Stimulated activated naive CD4-positive, alpha-beta T cell treated with Interleukin-2 at 50 U/mL for 16 hours (primary cell): ENCODE measurements at regions not wholly inside any gene's neighbourhood (a gene's known extent, or its start where the extent isn't known, plus 50 kb on each side); places are given as distances from the start of the nearest gene placed in this dataset.
"Not testable (repeated sequence)": the region's sequence is repeated elsewhere in the genome, so short reads cannot be mapped to it uniquely, and the experiment has no call there.

Experiments
- DNase-seq: peaks from one replicate; lab custom pipeline; 2025; lab: John Stamatoyannopoulos, UW

DNA sequence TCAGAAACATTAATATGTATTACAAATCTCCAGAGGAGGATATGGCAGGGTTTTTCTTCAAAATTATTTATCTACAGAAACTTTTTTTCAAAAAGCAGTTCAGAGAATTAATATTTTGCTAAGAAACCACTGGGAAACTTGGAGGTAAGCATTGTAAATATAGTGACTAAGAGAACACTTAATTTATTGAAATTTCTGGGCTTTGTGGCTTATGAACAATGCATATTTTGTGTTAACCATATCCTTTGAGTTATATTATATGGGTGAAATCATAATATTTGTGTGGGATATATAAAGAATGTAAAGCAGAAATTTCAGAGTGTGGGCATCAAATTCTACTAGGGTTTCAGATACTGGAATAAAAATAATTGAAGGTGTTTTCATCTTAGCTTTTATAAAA, 1059.2 kb downstream of the ZPLD1 start:
- no peak for DNase-seq

DNA sequence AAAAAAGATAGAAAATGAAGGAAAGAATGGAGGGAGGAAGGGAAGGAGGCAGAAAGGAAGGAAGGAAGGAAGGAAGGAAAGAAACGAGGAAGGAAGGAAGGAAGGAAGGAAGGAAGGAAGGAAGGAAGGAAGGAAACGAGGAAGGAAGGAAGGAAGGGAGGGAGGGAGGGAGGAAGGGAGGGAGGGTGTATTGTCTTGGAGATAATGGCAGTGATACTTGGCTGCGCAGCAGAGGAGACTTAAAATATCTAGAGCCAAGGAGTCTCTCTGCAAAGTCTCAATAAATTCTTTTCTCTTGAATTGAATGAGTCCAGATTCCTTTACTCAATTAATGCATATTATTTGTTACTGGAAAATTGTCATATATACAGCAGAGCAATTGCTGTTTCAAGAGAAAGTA, 1059.7 kb downstream of the ZPLD1 start:
- DNase-seq, result no peak

DNA sequence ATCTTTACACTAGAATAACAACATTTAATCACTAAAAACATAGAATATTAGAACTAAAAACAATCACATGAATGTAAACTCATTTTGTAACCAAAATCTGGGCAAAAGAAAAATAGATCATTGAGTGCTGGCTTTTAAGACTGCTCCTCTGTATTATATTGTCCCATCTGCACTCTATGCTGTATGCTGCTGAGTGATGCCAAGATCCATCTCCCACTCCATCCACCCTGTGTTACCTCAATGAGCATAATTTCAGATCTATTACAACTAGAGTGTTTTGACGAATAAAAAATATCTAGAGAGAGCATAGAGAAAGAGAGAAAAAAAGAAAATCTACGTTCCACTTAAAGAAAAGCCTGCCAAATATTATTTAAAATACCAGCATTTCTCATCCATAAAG, 1060.4 kb downstream of the ZPLD1 start:
- DNase-seq, result no peak

DNA sequence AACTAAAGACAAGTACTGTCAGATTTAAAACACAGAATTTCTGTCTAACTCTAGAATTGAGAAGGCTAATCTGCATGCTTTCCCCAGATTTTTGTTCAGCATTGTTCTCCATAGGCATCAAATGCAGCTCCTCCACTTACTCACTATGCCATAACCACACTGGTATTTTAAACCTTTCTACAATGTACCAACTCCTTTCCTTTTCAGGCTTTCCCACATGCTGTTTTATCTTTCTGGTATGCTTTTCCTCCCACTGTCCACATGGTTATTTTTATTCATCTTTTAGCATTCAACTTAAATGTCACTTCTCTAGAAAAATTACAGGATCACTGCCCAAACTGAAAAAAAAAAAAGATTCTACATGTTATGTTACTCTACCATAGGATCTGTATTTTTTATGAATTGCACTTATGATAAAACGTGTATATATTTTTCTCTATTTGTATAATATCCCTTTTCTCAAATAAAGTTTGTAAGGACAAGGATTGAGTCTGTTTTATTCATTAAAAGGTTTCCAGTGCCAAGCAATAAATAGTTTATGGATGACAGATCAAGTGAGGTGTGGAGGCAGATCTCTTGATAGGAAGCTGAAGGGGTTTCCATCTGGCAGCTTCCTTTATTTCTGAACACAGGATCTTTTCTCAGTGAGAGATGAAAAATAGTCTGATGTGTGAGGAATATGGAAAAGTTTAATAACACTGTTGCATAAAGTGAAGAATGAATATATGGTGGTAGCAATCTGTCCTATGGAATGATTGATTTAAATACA, 1064.5 kb downstream of the ZPLD1 start:
- no peak for DNase-seq

DNA sequence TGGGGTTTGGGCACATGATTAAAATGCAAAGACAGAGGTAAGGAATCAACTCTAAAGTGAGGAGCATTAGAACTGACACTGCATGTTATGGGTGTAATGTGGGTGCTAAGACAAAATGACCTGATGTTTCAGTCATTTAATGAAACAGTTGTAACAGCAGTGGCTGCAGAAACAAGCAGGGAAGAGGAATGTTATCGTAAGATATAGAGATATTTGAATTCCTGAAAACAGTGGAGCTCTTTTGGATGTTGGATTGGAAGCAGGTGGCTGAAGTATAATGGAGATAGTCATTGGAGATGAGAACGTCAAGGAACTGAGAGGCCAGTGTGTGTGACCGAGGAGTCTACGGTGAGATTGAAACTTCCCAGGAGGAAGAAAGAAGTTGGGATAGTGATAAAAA, 1065.2 kb downstream of the ZPLD1 start:
- no peak for DNase-seq

DNA sequence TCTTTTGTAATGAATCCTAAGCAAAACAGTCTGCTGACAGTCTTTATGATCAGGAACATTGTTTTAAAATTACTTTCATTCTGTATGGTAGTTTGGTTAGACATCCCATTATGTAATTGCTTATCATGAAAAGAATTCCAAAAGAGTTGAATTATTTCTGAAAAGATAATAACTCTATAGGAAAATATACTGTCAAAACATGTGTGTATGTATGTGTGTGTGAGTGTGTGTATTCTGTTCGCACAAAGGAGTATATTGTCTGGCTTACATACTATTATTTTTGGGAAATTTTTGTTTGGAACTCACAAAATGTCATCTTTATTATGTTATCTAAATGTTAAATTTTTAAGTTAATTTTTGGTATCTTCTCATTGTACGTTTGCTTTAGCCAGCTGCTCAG, 1075.9 kb downstream of the ZPLD1 start:
- DNase-seq, result no peak

DNA sequence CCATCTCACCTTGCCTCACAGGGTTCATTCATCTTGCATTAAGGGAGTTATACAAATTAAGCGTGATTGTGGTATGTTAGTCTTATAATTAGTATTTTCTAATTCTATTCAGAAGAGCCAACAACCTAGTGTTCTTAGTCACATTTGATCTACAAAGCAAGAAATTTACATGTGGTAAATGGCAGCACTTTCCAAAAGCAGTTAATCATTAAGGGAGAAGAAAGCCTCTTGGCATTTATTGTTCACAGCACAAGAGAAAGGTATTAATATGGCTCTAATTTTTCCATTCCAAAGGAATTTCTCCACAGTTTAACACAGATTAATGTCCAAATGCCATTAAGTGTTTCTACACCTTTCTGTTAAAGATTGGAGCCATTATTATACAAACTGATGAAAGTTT, 1077.1 kb downstream of the ZPLD1 start:
- no peak for DNase-seq

DNA sequence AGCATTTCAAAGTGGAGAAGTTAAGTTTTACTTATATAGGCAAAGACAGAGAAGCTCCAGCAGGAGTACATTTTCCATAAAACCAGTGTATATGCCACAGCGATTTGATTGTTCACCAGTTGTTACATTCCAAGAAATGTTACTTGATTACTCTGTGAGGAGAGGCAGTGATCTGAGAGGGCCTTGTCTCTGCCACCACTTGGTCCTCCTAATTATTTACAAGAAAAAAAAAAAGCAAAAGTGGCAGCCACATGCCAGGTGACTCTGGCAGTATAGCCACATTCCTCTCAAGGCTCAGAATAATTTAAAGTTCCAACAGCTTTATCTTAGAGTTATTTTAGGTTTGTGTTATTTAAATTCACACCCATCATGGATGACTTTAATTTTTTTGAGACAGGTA, 1077.8 kb downstream of the ZPLD1 start:
- no peak for DNase-seq

DNA sequence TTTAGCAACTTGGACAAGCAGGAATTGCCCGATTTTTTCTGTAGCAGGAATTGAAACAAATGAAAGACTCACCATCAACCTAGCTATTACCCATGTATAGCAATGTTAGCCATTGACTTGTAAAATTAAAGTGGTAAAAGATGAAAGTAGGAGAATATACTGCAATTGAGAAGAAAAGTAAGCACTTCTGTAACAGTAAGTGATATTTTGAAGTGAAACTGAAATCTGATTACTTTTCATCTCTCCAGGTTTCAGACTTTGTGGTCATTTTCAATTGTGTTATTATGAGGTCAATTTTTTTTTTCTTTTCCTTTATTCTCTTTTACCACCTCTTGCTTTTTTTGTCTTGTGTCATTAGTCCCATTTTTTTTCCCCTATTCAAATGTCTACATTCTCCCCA, 1078.2 kb downstream of the ZPLD1 start:
- DNase-seq, result no peak

DNA sequence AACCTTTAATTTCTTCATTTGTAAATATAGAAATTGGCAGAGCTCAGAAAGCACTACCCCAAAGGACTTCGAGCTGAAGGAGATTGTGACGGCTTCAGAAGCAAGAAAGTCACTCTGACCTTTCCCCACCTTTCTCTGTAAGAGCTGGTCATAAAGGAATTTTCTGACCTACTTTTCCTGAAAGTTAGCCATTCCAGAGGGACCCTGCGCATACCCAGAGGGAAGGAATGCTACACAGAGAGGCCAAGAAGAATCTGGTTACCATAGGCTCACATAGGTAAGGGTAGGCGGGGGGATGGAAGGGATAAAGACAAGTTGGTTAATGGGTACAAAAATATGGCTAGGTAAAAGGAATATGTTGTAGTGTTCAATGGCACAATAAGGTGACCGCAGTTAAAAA, 1080.3 kb downstream of the ZPLD1 start:
- DNase-seq, result no peak

DNA sequence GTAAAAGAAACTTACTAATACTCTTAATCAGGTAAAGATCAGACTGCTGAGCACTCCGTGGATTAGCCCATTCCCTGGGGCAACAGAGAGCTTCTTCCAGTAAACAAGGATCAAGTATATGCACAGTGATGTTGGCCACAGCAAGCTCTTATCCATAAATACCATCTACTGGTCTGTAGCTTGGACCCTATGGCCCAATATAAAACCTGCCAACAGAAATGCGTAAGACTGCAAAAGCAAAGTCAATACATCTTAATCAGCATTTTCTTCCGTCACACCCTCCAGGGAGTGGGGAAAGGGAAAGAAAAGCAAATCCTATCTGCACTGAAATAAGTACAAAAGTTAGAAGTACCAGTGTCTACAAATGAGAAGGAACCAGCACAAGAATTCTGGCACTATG, 1082.1 kb downstream of the ZPLD1 start:
- no peak for DNase-seq

DNA sequence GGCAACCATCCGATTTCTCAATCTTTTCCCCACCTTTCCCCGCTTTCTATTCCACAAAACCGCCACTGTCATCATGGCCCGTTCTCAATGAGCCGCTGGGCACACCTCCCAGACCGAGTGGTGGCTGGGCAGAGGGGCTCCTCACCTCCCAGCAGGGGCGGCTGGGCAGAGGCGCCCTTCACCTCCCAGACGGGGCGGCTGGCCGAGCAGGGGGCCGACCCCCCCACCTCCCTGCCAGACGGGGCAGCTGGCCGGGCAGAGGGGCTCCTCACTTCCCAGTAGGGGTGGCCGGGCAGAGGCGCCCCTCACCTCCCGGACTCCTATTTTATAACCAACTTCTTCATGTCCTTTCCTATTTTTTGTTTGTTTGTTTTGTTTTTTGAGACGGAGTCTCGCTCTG, 1096.5 kb downstream of the ZPLD1 start:
- not testable (repeated sequence) for DNase-seq

DNA sequence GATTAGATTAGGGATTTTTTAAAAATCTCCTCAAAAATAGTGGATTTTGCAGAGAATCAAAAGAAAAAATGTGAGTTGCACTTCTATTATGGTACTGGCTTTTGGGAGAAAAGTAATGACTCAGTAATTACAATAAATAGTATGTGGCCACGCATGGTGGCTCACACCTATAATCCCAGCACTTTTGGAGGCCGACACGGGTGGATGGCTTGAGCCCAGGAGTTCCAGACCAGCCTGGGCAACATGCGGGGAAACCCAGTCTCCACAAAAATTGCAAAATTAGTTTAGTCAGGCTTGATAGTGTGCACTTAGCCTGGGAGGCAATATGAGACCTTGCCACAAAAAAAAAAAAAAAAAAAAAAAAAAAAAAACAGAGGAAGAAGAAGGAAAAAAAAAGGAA, 1098.2 kb downstream of the ZPLD1 start:
- DNase-seq, result no peak

DNA sequence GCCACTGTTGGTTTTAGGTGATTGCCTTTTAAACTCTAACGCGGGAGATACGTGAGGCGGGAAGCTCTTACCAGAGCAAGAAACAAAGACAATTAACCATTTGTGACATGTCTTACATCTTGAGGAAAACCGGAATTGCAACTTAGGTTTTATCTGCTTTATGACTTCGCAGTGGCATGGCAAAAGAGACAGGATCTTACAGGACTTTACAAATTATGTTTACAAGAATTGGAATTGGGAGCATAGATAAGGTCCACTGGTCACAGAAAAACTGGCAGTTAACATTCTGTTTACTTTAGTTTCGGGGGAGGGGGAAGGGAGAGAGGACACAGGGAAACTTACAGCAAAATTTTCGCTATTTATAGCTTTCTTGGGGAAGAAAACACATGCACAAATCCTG, 1119.6 kb downstream of the ZPLD1 start:
- DNase-seq, result no peak

DNA sequence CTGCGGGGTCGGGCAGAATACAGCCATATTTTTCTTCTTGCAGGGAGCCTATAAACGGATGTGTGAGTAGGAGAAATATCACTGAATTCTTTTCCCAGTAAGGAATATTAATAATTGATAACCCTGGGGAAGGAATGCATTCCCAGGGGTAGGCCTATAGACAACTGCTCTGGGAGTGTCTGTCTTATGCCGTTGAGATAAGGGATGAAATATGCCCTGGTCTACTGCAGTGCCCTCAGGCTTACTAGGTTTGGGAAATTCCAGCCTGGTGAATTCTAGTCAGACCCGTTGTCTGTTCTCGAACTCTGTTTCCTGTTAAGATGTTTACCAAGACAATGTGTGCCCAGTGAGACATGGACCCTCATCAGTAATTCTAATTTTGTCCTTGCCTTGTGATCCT, 1129.3 kb downstream of the ZPLD1 start:
- DNase-seq, result not testable (repeated sequence)

DNA sequence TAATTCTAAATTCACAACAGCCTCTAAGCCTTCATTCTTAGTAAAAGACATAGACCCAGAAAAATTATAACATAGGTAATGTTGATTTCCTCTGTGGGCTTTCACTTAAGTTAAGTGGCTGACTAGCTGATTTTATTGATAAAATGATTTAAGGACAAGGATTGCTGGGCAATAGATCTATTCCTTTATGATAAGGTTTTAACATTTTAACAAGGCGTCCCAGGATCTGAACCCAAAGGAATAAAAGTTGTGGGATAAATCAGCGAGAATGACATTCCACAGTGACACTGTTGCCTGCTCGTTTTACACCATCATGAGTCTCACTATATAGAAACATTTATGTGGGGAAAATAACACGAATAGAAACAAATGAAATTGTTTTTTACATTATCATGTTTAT, 1151.0 kb downstream of the ZPLD1 start:
- no peak for DNase-seq

DNA sequence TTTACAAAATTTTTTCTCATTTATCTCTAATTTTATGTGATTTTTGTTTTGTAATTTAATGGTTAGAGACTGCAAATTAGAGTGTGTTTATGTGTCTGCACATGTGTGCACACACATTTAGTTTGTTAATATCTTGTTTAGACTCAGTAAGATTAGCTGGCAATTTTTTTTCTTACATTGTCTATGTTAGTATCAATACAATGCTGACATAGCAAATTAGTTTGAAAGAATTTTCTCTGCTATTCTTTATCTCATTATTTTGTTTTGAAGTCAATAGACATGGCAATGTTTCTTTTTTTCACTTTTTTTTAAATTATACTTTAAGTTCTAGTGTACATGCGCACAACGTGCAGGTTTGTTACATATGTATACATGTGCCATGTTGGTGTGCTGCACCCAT, 1155.0 kb downstream of the ZPLD1 start:
- no peak for DNase-seq

DNA sequence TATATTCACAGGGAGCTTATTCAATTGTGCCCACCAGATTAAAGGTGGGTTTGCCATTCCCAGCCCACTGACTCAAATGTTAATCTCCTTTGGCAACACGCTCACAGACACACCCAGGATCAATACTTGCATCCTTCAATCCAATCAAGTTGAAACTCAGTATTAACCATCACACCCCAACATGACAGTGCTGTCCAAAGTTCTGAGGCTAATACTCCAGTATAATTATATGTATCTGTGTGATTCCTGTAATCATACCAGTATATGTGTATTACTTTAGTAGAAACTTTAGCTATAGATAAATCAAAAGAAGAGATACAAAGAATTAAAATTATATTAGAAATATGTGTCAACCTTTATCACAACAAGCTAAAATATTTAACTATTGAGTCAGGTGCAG, 1166.0 kb downstream of the ZPLD1 start:
- DNase-seq, result no peak

DNA sequence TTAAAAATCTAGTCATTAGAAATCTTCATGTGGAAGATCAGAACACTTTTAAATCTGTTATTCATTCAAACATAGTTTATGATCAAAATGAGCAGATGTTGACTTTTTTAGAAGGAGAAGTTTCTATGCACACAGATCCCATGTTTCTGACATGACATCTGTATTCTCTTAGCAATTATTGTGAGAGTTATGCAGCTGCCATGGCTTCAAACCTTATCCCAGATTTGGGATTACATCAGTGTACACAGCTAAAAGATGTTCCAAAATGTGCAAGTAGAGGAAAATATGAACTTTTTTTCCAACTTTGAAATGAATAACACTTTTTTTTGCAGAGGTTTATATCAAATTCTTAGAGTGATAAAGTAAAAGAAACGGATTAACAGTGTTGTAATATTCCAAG, 1166.9 kb downstream of the ZPLD1 start:
- DNase-seq, result no peak

DNA sequence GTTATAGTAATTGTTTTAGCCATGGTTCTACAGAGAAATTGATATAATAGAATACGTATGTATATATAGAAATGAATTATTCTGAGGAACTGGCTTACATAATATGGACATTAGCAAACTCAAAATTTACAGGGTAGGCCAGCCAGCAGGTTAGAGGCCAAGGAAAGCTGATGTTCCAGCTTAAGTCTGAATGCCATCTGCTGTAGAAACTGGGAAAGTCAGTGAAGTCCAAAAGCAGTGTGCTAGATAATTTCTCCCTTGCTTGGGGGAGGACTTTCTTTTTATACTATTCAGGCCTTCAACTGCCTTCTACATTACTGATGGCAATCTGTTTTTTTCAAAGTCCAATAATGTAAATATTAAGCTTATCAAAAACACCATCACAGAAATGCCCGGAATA, 1174.7 kb downstream of the ZPLD1 start:
- no peak for DNase-seq

DNA sequence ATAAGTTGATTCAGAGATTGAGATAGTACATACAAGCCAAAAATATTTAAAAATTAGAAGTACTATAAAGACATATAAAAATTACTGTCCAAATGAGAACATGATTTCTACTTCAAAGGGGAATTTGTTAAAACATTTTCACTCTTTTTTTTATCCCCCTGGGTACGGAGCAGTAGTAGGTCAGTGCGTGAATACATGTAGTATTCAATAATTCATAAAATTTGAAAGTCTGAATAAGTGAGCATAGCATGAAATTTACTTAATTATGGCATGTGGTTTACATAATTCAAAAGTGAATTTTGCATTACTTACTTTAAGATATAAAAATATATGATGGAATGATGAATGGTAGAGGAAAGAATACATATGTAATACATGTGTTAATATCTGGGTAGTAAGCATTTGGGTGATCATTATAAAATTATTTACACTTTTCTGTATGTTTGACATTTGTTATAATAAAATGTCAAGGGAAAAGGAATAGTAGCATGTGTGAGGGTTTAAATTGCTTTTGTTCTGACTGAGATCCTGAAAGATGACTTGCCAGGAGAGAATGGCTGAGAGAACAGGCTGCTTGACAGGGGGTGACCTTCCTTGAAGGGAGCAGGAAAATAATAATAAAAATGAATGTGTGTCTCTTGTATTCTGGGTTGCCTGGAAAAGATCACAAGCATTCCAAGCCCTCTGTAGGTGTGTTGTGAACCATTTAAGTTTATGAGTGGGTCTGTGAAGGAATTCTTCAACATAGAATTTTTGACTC, 1178.8 kb downstream of the ZPLD1 start:
- no peak for DNase-seq

DNA sequence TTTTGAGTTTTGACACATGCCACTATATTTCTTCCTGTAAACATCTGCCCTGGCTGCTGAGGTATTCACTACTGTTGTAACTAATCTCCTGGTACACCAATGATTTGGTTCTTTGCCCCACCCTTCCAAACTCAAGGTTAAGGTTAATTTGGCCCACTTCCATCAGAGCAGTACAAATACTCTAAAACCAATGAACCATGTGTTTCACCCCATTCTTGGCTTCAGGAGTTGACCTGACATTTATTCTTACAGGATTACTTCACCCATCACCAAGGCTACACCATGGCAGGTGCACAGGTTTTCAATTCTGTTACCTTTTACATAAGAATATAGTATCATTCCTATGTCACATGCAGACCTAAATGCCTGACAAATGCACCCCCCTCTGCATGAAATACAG, 1179.9 kb downstream of the ZPLD1 start:
- DNase-seq, result no peak

DNA sequence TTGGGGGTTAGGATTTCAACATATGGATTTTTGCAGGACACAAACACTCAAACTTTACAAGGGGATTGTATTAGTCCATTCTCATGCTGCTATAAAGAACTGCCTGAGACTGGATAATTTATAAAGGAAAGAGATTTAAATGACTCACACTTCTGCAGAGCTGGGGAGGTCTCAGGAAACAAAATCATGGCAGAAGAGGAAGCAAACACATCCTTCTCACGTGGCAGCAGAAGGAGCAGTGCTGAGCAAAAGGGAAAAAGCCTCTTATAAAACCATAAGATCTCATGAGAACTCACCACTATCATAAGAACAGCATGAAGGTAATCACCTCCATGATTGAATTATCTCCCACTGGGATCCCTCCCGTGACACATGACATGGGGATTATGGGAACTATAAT, 1183.1 kb downstream of the ZPLD1 start:
- DNase-seq, result no peak

DNA sequence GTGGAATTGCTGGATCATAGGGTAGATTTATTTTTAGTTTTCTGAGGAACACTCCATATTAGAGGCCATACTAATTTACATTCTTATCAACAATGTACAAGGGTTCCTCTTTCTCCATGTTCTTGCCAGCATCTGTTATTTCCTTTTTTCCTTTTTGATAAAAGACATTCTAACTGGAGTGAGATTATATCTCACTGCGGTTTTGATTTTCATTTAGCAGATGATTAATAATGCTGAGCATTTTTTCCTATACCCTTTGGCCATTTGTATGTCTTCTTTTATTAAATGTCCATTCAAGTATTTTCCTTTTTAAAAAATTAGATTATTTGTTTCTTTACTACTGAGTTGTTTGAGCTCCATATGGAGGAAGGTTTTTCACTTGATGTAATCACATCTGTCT, 1189.5 kb downstream of the ZPLD1 start:
- DNase-seq, result no peak
